ENCODE measurements at regions not wholly inside any gene's neighbourhood (a gene's known extent, or its start where the extent isn't known, plus 50 kb on each side); places are given as distances from the start of the nearest gene placed in this dataset.

DNA sequence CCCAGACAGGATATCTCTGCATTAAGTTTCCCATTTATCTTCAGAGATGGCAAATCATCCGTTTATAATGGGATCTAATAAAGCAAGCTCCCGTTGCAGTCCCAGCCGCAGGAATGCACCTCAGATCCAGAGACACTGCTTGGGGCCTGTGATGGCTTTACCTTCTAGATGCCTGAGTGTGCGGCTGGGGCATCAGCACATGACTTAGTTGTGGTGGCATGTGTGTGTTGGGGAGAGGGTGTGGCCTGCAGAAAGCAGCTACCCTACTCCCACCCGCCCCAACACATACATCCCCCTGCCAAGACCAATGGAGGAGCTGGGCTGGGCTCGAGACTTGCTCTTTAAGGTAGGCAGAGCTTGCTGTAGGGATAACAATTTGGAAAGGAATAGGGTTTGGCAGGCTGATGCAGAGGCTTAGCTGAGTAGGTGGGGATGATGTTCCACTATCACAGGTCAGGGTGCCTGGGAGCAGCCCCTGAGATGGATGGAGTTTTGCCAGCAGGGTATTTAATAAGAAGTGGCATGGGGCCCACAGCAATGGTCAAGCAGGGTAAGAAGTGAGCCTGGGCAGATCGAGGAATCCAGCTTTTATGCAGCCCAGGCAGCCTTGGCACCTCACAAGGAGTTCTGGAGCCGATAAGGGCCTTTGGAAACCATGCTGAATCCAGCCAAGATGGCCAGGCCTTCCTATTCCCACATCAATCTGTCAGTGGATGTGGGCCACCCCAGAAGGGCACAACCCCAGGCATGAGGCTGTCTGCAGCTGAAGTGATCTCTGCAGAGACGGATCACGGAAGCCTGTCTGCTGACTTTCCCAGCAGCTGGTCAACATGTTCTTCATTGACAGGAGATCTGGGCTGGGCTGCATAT lies 601.3 kb downstream of the BUD13 start:
- Histone ChIP-seq H3K4me2 (no peak overlapping the region), H3K4me1 (no peaks in the 10 kb centered on the region), H3K27ac (no peak overlapping the region), H3K4me3 (no peak overlapping the region), H3K9me3 (no peaks in the 10 kb centered on the region)
- ChIA-PET CTCF (interaction anchor here (0.8 to 1.2 kb wide), 2 partner anchors 42 to 520 kb away, joined by 3 to 5 read pairs; no protein-coding TSS in a partner anchor), POLR2A (no interaction called here)
- FAIRE-seq, result no peak
- no peak for ATAC-seq
- DNase-seq (ENCODE audit: low read depth in 1 of 2, low spot score in 1 of 2), result no peak
- no peak for TF ChIP-seq REST (IDR thresholded peaks at IDR 0.05)
- no peak for TF ChIP-seq POLR2A (IDR thresholded peaks at IDR 0.05; ENCODE audit: low read length)
- TF ChIP-seq ESRRA (IDR thresholded peaks at IDR 0.05; ENCODE audit: borderline replicate concordance, low read length), result no peak
- TF ChIP-seq FOSL2 (IDR thresholded peaks at IDR 0.05), result no peak
- no peak for TF ChIP-seq FOSL2 (CRISPR knock-in tag; IDR thresholded peaks at IDR 0.05)
- TF ChIP-seq CBX8 (IDR thresholded peaks at IDR 0.05), result no peak
- TF ChIP-seq ZFP36 (IDR thresholded peaks at IDR 0.05; ENCODE audit: borderline replicate concordance, partially characterized antibody), result no peak
- TF ChIP-seq FOXS1 (CRISPR knock-in tag; IDR thresholded peaks at IDR 0.05), result no peak
- TF ChIP-seq JUNB (IDR thresholded peaks at IDR 0.05), result no peak
- TF ChIP-seq MAFK (IDR thresholded peaks at IDR 0.05; ENCODE audit: partially characterized antibody), result no peak
- TF ChIP-seq RCOR1 (IDR thresholded peaks at IDR 0.05; ENCODE audit: low read depth, low read length), result no peak
- no peak for TF ChIP-seq HES2 (IDR thresholded peaks at IDR 0.05)
- 21% methylated on average over 6 of the region's 10 CpGs for WGBS (ENCODE audit: missing lambda C conversion rate)

DNA sequence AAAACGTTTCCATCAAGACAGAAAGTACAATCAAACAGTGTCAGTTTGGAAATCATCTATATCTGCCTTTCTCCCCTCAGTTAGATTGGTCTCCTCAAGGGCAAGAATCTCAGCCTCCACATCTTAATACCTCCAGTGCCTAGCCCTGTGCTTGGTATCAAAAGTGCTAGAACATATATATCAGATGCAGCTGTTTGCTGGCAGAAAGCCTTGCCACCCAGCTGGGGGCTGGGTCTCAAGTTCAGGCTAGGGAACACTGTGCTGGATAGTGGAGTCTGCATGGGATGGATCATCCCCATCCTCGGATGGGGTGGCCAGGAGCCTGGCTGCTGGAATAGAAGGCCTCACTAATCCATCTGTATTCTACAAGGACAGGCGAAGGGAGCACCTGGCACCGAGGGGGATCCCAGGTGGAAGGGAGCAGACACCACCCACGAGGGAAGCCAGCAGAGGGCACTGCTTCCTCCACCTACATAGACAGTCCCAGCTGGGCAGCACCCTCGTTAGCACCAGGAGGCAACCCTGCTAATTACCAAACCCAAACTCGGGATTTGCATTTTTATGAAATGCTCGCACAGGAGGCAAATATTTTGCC lies 602.2 kb downstream of the BUD13 start:
- CTCF ChIA-PET, result interaction anchor here (1.2 kb wide), 2 partner anchors 521 to 1787 kb away, joined by 4 to 5 read pairs; no protein-coding TSS in a partner anchor

More for the DNA sequence above, 602.2 kb downstream of the BUD13 start:
- FAIRE-seq (no peak), DNase-seq (ENCODE audit: low read depth in 1 of 2, low spot score in 1 of 2) (no peak), ATAC-seq (peak in 1 of 2 experiments; percentile 58; a peak in 2 of 6 replicates)
- no peak overlapping the region for H3K4me3 ChIP-seq
- H3K4me1 ChIP-seq, result no peaks in the 10 kb centered on the region
- POLR2A ChIA-PET, result no interaction called here
- TF ChIP-seq USF2 (IDR thresholded peaks at IDR 0.05) (no peak), REST (IDR thresholded peaks at IDR 0.05) (no peak), ZC3H11A (IDR thresholded peaks at IDR 0.05) (no peak), RAD21 (conservative IDR thresholded peaks at IDR 0.05 in 1 of 2, IDR thresholded peaks at IDR 0.05 in 1 of 2) (no peak), HOXB13 (CRISPR knock-in tag; IDR thresholded peaks at IDR 0.05; ENCODE audit: low read depth) (no peak), JUN (IDR thresholded peaks at IDR 0.05) (no peak), HOXB5 (CRISPR knock-in tag; IDR thresholded peaks at IDR 0.05) (no peak), CHD4 (IDR thresholded peaks at IDR 0.05; ENCODE audit: borderline replicate concordance) (no peak), PHF8 (IDR thresholded peaks at IDR 0.05; ENCODE audit: borderline replicate concordance, low read depth) (no peak), MAX (IDR thresholded peaks at IDR 0.05) (no peak), MAZ (IDR thresholded peaks at IDR 0.05; ENCODE audit: borderline replicate concordance, low read depth, low read length) (no peak), NR3C1 (IDR thresholded peaks at IDR 0.05) (no peak), POLR2AphosphoS2 (conservative IDR thresholded peaks at IDR 0.05; ENCODE audit: low read length) (no peak), GATA3 (IDR thresholded peaks at IDR 0.05; ENCODE audit: borderline replicate concordance) (no peak), FOXS1 (CRISPR knock-in tag; IDR thresholded peaks at IDR 0.05) (no peak), BHLHE40 (IDR thresholded peaks at IDR 0.05; ENCODE audit: low read depth, low read length) (no peak), ESRRA (IDR thresholded peaks at IDR 0.05; ENCODE audit: borderline replicate concordance, low read length) (no peak), CHD2 (IDR thresholded peaks at IDR 0.05; ENCODE audit: low read length, partially characterized antibody) (no peak), TP53 (CRISPR knock-in tag; IDR thresholded peaks at IDR 0.05) (no peak), HES2 (IDR thresholded peaks at IDR 0.05) (no peak)
- 4% methylated on average over 7 of the region's 8 CpGs for WGBS (ENCODE audit: missing lambda C conversion rate)
- H3K27ac ChIP-seq, result no peak overlapping the region
- H3K9me3 ChIP-seq, result no peaks in the 10 kb centered on the region
- no peak overlapping the region for H3K4me2 ChIP-seq
